CD4-positive, alpha-beta T cell treated with Interleukin-4 for 1 hour (primary cell): ENCODE measurements at regions not wholly inside any gene's neighbourhood (a gene's known extent, or its start where the extent isn't known, plus 50 kb on each side); places are given as distances from the start of the nearest gene placed in this dataset.
"Not testable (repeated sequence)": the region's sequence is repeated elsewhere in the genome, so short reads cannot be mapped to it uniquely, and the experiment has no call there.

ENCODE experiments used
- DNase-seq, 2 donors: peaks; one replicate each; pipeline ENCODE4 v3.0.0-alpha.2; 2020 to 2022

DNA sequence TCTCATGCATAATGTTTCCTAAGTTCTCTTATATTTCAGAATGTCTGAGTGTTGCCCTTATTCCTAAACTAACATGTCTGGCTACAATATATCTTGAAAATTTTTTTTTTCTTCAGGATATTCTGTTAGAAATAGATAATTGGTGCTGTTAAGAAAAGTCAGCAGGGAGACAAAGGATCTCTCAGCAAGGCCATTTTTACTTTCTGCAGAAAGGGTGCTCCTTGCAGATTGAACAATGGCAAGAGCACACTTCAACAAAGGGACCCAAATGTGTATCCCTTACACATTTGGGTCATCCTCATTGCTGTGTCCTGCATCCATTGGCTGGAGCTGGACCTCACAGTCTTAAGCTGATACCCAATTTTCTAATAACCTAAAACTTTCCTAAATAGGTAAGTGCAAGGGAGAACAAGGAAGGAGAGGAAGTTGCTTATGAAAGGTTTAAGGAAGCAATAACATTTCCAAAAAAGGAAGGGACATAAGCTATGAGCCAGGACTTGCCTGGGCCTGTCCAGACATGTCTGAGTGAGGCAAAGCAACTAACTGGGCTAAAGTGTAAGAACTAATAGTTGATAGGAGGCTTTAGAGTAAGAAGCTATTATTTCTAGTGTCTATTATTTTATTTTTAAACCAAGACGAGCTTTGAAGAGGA, 429.6 kb downstream of the BCKDHB start:
- no peak for DNase-seq

- no peak for DNase-seq
These were observed 425.5 kb downstream of the BCKDHB start for GRCh38 chr6:80531681-80532619.

DNA sequence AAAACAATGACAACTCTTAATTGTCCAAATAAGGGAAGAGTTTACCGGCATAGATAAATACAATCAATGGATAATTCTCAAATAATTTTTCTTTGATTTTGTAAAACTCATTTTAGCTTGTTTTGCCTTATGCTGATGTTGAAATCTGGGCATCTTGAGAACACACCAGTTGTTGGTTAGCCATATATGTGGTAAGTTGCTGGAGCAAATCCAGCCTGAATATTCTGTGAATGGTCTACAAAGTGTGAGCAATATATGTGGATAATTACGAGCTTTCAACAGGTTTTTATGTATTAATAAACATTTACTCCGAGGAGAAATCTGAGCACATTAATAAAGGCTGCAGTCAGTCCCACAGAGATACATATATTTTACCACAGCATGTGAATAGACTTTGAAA, 423.6 kb downstream of the BCKDHB start:
- DNase-seq: no peak

DNA sequence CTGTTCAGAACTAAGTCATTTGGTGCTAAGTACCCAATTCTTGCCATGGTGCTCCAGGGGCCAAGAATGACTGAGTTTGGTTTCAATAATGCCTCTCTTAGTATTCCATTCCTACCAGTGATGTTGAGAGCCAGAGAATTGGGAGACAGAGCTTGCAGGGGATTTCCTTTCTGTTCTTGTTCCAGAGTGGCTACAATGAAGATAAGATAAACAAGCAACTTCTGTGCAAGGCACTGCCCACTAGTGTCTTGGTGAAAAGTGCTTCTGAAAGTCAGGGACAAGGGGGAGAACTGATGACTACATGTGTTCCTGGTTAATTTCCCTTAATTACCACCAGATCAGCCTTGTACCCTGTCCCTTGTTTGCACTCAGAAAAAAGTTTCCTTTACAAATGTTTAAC, 421.6 kb downstream of the BCKDHB start:
- no peak for DNase-seq

DNA sequence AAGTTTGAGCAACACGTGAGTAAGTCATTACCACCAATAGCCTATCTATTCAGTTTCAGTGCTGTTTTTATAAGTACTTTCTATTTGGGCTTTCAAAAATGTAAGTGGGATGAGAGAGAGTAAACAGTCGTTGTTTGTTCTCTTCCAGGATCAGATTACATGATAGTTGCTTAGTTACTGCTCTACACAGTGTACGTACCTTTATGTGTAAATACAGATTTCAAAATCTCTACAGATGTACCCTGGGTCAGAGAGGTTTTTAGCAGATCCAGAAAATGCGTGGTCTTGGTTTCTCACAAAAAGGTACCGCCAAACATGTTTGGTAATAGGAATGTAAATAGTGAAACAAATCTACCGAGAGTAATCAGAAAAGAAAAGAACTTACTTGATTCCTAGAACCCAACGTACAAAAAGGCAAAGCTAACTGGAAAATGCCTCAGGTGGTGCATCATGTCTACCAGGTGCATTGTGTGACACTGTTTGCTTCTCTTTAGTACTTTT, 421.1 kb downstream of the BCKDHB start:
- no peak for DNase-seq

- no peak for DNase-seq
These were observed 417.1 kb downstream of the BCKDHB start for GRCh38 chr6:80523531-80523997.

- DNase-seq: no peak
These were observed 416.5 kb downstream of the BCKDHB start for GRCh38 chr6:80523010-80523409.

- no peak for DNase-seq
These were observed 416.1 kb downstream of the BCKDHB start for GRCh38 chr6:80522576-80522975.

- DNase-seq: no peak
These were observed 413.5 kb downstream of the BCKDHB start for GRCh38 chr6:80519811-80520594.

DNA sequence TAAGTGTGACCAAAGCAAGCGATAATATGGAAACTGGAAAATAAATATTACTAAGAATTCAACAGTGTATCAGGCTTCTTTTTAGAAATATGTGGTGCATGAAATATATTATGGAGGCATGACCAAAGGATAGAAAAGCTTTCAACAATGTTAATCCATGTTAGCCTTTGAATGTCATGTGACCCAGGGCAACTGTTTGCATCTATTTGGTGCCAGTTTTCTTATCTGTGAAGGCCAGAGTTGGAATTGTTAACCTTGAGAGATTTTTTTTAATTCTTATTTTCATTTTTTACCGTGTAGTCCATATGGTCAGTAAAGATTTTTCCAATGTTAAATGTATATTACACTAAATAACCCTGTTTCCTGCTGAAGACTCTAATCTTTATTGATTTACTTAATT, 411.1 kb downstream of the BCKDHB start:
- no peak for DNase-seq

DNA sequence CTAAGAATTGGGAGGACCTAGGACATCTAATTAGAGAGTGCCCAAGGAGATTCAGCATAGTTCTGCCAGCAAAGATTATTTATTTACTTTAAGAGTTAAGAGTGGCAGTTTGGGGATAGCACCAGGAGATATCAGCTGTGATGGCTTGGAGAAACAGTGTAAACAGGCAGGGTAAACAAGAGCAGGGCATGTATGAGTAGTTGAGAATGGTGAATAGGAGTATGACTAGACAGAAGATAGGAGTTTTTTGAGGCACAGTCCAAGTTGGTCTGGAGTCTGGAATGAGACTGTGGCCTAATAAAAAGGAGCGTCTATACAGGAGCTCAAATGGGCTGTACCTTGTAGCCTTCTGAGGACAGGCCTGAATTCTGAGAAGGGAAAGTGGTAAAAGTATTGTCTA, 404.1 kb downstream of the BCKDHB start:
- DNase-seq: not testable (repeated sequence)

DNA sequence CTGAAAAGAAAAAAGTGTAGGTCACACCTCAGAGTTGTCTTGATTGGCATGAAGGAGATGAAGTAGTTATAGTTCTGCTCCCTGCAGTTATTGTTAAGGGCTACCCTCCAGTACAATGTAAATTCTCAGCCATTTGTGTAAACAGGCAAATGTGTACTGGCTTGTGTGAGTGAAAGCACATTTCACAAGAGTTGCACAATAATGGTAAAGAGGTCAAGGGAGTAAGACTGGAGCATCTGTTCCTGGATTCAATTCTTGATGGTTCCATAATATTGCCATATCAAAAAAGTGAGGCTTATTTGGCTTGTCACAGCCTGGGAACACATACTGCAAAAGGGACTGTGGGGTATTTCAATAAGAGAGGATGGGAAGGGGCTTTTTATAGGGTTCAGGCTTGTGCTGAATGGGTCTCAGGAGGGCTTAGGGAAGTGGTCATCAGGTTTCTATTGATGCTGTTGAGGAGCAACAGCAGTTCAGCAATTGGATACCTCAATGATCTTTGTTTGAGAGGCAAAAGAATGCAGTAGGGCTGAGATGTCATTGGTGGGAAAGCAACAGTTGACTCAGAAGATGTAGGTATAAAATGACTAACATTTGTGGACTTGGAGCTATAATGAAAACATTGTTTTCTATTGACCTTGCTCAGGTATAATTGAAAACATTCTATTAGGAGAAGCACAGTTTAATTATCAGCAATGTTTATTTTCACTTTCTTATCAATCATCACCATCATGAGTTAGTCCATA, 402.6 kb downstream of the BCKDHB start:
- no peak for DNase-seq

GRCh38 chr6:80504882-80505281, 398.4 kb downstream of the BCKDHB start:
- DNase-seq: no peak

DNA sequence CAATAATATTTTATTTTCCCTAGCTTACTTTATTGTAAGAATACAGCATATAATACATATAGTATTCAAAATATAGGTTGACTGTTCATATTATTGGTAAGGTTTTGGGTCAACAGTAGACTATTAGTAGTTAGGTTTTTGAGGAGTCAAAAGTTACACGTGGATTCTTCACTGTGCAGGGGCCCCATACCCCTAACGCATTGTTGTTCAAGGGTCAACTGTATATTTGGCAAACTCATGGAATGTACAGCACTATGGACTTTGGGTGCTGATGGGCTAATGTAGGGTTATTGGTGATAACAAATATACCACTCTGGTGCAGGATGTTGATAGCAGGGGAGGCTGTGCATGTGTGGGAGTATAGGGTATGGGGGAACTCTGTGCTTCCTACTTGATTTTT, 397.2 kb downstream of the BCKDHB start:
- no peak for DNase-seq

DNA sequence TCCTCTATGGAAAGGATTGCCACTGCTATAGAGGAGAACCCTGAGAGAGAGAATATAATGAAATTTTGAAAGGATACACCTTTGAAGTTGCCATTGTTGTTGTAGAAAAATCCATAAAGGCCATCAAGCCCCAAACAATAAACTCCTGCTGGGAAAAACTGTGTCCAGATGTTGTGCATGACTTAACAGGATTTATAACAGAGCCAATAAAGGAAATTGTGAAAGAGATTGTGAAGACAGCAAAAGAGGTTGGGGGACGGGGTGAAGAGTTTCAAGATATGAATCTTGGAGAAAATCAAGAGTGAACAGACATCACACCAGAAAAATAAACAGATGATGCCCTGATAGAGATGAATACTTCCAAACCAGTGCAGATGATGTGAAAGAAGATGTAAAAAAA, 396.4 kb downstream of the BCKDHB start:
- no peak for DNase-seq

GRCh38 chr6:80501636-80502035, 395.2 kb downstream of the BCKDHB start:
- no peak for DNase-seq

- not testable (repeated sequence) for DNase-seq
These were observed 391.4 kb downstream of the BCKDHB start for GRCh38 chr6:80497696-80498486.

DNA sequence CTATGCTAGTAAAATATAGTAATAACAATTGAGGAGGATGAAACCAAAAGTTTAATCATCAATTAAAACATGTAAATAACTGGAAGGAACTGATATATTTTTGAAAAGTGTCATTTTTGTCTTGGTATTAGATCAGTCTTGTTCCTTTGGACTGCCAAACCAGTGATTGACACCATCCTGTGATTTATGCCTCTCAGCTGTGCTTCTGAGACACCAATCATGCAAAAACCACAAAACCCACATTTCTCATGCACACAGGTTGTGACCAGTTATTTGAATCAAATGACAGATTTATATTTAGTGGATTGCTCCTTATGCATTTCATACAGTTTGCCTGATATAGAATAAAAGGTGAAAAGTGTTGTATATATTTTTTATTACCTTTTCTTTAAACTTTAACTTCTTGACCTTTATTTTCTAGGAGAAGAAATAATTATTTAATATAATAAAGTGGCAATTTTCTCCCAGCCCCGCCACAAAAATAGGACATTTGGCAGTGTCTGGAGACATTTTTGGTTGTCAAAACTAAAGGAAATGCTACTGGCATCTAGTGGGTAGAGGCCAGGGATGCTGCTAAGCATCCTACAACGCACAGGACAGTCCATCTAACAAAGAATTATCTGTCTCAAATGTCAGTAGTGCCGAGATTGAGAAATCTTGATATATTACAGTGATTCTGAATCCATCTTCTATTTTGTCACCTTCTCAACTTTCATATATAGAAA, 383.6 kb downstream of the BCKDHB start:
- DNase-seq: no peak

DNA sequence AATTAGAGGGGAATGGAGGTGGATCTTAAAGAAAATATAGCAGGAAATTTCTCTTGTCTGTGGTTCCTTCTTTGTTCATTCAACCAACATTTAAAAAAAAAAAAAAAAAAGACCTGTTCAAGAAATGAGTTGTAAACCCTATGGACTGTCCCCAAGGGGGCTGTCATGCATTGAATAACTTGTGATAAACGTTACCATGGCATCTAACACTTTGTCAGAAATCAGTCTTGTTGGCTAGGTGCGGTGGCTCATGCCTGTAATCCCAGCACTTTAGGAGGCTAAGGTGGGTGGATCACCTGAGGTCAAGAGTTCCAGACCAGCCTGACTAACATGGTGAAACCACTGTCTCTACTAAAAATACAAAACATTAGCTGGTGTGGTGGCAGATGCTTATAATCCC, 381.7 kb downstream of the BCKDHB start:
- DNase-seq: no peak

DNA sequence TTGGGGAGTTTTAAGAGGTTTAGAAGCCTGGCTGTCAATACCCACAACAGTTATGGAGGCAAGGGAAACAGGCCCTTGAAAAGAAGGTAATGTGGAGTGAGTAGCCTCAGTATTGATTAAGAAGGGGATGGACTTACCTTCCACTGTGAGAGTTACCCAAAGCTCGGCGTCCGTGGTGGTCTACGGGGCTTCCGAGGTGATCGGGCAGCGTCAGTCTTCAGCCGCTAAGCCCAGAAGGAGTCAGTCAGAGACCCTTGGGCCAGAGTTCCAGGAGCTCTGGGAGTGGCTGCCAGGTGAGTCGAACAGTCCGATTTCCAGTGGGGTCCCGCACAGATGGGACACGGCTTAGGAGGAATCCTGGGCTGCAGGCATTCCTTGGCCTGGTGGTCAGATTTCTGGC, 379.0 kb downstream of the BCKDHB start:
- not testable (repeated sequence) for DNase-seq

- no peak for DNase-seq
These were observed 375.6 kb downstream of the BCKDHB start for GRCh38 chr6:80482056-80482455.
